HL-60 (cell line): ENCODE measurements at regions not wholly inside any gene's neighbourhood (a gene's known extent, or its start where the extent isn't known, plus 50 kb on each side); places are given as distances from the start of the nearest gene placed in this dataset.
A peak's percentile ranks its signal among the peaks of the same experiment; 100 is the strongest.

Experiments
- DNase-seq, 2 experiments: peaks; one replicate each; pipeline ENCODE4 v3.0.0-alpha.2; 2010 to 2020; ENCODE audit warnings: low read depth in 1 of 2, low spot score in 1 of 2
- H3K27ac ChIP-seq: fragments of 250-450 bp; sonication (Bioruptor Pico); replicated peaks from 2 replicates; pipeline ENCODE4 v1.5.1; 2020; ENCODE audit warnings: mild to moderate bottlenecking, moderate library complexity
- H3K27me3 ChIP-seq: fragments of 250-450 bp; sonication (Bioruptor Pico); 2 replicates; pipeline ENCODE4 v1.5.1; 2021; ENCODE audit warnings: mild to moderate bottlenecking, moderate library complexity; ENCODE audit not compliant: insufficient read depth, poor library complexity, severe bottlenecking
- H3K4me3 ChIP-seq: replicated peaks from 2 replicates; pipeline ENCODE4 v1.5.1; 2011; ENCODE audit warnings: mild to moderate bottlenecking, control low read depth, low read length; ENCODE audit not compliant: insufficient read depth
- GABPA ChIP-seq: IDR thresholded peaks from 2 replicates; pipeline ENCODE4 v1.6.1; 2012; ENCODE audit warnings: low read depth
- POLR2AphosphoS5 ChIP-seq: IDR thresholded peaks from 2 replicates; pipeline ENCODE4 v1.6.1; 2012; ENCODE audit warnings: low read depth
- SPI1 ChIP-seq: IDR thresholded peaks from 2 replicates; pipeline ENCODE4 v1.6.1; 2012; ENCODE audit warnings: low read depth, mild to moderate bottlenecking, borderline replicate concordance
- TF ChIP-seq, protein P1 (sequence below): IDR thresholded peaks from one replicate; pipeline ENCODE4 v1.5.1; 2011; ENCODE audit warnings: low read length, control low read depth, inconsistent platforms; ENCODE audit not compliant: insufficient read depth
- TF ChIP-seq, protein P2 (sequence below): IDR thresholded peaks from 2 replicates; pipeline ENCODE4 v1.6.1; 2012; ENCODE audit warnings: low read depth; ENCODE audit not compliant: insufficient replicate concordance

DNA sequence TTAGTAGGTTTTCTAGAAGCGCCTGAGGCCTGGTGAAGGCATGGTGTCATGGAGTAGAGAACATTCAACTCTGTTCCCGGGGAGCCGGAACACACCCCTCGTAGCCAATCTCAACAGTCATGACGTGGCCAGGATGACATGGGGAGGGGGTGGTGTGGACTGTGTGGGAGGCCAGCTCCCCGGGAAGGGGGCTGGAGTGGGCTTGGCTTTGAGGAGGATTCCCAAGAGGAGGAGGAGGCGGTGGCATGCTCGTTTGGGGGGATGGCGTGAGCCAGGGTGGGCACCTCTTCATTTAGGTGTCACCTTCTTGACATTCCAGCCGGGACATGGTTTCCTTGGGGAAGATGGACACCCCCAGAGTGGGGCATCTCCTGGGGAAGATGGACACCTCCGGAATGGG is 257.5 kb downstream of the SEC14L1 start:
- H3K27ac ChIP-seq: no peak overlapping the region

DNA sequence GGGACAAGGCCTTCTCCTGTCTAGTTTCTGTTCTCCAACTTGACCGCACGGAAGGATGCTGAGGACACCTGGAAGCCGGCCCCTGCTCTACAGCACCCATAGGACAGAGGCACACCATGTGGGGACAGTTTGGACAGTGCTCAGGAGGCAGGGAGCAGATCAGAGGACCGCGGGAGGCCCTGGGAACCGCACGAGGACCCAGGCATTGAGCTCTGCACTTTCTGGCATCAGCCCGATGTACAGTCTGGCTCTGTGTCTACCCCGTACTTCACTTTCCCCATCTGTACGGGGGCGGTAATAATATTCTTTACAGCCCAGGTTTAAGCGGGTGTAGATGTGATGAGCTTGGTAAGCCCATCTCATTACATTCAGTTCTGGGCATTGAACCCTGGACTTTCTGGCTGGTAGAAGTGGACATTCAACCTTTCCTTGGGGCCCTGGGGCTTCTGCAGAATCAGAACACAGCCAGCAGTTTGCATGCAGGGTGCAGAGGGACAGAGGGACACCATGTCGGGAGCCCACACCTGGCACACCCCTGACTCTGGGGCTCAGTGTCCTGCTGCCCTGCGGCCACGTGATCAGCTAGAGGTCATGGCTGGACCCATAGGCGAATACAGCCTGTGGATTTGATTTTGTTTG is 258.7 kb downstream of the SEC14L1 start:
- Histone ChIP-seq H3K27ac (no peak overlapping the region), H3K4me3 (no peak overlapping the region), H3K27me3 (no peaks in the 10 kb centered on the region)
- no peak for DNase-seq
- no peak for TF ChIP-seq SPI1
- TF ChIP-seq, protein P1, sequence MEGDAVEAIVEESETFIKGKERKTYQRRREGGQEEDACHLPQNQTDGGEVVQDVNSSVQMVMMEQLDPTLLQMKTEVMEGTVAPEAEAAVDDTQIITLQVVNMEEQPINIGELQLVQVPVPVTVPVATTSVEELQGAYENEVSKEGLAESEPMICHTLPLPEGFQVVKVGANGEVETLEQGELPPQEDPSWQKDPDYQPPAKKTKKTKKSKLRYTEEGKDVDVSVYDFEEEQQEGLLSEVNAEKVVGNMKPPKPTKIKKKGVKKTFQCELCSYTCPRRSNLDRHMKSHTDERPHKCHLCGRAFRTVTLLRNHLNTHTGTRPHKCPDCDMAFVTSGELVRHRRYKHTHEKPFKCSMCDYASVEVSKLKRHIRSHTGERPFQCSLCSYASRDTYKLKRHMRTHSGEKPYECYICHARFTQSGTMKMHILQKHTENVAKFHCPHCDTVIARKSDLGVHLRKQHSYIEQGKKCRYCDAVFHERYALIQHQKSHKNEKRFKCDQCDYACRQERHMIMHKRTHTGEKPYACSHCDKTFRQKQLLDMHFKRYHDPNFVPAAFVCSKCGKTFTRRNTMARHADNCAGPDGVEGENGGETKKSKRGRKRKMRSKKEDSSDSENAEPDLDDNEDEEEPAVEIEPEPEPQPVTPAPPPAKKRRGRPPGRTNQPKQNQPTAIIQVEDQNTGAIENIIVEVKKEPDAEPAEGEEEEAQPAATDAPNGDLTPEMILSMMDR: no peak
- TF ChIP-seq, protein P2, sequence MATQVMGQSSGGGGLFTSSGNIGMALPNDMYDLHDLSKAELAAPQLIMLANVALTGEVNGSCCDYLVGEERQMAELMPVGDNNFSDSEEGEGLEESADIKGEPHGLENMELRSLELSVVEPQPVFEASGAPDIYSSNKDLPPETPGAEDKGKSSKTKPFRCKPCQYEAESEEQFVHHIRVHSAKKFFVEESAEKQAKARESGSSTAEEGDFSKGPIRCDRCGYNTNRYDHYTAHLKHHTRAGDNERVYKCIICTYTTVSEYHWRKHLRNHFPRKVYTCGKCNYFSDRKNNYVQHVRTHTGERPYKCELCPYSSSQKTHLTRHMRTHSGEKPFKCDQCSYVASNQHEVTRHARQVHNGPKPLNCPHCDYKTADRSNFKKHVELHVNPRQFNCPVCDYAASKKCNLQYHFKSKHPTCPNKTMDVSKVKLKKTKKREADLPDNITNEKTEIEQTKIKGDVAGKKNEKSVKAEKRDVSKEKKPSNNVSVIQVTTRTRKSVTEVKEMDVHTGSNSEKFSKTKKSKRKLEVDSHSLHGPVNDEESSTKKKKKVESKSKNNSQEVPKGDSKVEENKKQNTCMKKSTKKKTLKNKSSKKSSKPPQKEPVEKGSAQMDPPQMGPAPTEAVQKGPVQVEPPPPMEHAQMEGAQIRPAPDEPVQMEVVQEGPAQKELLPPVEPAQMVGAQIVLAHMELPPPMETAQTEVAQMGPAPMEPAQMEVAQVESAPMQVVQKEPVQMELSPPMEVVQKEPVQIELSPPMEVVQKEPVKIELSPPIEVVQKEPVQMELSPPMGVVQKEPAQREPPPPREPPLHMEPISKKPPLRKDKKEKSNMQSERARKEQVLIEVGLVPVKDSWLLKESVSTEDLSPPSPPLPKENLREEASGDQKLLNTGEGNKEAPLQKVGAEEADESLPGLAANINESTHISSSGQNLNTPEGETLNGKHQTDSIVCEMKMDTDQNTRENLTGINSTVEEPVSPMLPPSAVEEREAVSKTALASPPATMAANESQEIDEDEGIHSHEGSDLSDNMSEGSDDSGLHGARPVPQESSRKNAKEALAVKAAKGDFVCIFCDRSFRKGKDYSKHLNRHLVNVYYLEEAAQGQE: no peak
- no peak for TF ChIP-seq POLR2AphosphoS5
- no peak for TF ChIP-seq GABPA

More for the DNA sequence above, 257.5 kb downstream of the SEC14L1 start:
- TF ChIP-seq POLR2AphosphoS5 (no peak), GABPA (no peak), SPI1 (no peak)
- TF ChIP-seq, protein P2: no peak
- TF ChIP-seq, protein P1: no peak
- Histone ChIP-seq H3K27me3 (no peaks in the 10 kb centered on the region), H3K4me3 (no peak overlapping the region)
- DNase-seq: no peak

DNA sequence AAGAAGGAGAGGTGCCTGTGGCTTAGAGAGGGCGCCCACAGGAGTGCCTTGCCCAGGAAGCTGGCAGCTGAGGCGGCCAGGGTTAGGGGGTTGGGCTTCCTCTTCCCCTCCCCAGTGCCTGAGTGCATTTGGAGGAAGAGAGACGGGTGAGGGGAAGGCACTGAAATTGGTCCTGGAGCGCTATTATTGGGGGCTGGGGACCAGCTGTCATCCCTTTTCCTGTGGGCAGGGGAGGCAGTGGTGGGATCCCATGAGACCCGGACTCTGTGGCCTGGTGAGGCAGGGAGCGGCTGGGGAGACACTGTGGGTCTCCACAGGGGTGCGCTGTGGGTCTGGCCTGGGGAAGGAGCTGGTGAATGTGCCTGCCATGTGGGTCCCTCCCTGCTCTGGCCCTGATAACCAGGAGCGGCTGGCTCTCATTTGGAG is 259.7 kb downstream of the SEC14L1 start:
- Histone ChIP-seq H3K27me3 (no peaks in the 10 kb centered on the region), H3K4me3 (no peak overlapping the region), H3K27ac (no peak overlapping the region)
- peak; percentile 36 to 62 for DNase-seq
- TF ChIP-seq, protein P2: no peak
- TF ChIP-seq GABPA (no peak), SPI1 (peak; percentile 56; the same call in 1 of the 2 replicates), POLR2AphosphoS5 (no peak)
- TF ChIP-seq, protein P1: peak; percentile 56
